GM18909 (cell line): ENCODE measurements at regions not wholly inside any gene's neighbourhood (a gene's known extent, or its start where the extent isn't known, plus 50 kb on each side); places are given as distances from the start of the nearest gene placed in this dataset.

ENCODE experiments used
- ATAC-seq: cut with Tn5 transposase; IDR thresholded peaks from one replicate; pipeline ENCODE4 v1.9.1; 2021; ENCODE audit warnings: mild to moderate bottlenecking; ENCODE audit not compliant: unreplicated experiment, poor library complexity

DNA sequence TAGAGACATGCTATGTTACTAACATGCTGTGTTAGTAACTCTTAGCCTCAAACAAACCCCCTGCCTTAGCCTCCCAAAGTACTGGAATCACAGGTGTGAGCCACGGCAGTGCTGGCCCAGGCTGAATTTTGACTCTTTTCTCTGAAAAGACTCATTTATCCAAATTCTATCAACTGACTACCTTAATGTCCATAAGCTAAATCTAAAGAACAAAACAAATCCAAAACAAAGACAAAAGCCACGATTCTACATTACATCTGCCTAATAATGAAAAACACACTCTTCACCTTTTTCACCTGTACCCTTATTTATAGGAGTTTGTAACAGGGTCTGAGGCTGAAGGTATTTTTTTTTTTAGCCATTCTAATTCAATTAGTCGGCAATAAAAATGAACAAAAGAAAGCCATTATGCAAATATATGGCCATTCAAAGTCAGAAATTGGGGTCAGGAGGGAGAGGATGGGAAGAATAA, 432.5 kb downstream of the RBFOX1 start:
- no peak for ATAC-seq

DNA sequence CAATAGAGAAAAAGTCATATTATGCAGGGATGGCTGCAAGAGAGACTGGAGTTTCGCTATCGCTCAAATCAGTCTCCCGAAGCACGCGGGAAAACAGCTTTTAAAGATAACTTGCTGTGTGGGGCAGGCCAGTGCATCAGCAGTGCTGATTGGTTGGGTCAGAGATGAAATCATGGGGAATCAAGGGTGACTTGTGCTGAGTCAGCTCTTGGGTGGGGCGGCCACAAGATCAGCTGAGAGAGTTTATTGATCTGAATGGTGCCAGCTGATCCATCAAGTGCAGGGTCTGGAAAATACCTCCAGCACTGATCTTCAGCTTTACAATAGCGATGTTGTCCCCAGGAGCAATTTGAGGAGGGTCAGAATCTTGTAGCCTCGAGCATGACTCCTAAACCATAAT, 430.5 kb downstream of the RBFOX1 start:
- ATAC-seq = no peak
